ENCODE measurements at regions not wholly inside any gene's neighbourhood (a gene's known extent, or its start where the extent isn't known, plus 50 kb on each side); places are given as distances from the start of the nearest gene placed in this dataset.
A peak's percentile ranks its signal among the peaks of the same experiment; 100 is the strongest.

GRCh38 chr5:163574472-163575440 lies 69.3 kb downstream of the MAT2B start:
- no peaks in the 10 kb centered on the region for H4K20me1 ChIP-seq (replicated peaks; ENCODE audit: control insufficient read depth, extremely low read depth, insufficient read depth, low read length)
- H3K9me3 ChIP-seq (replicated peaks; ENCODE audit: control insufficient read depth, insufficient read depth, low read length): no peaks in the 10 kb centered on the region
- H3K4me1 ChIP-seq (ENCODE audit: control insufficient read depth, extremely low read depth, insufficient read depth, low read length): peaks cover 16% of the 10 kb centered on the region
- H3K36me3 ChIP-seq (ENCODE audit: control insufficient read depth in 2 of 2, extremely low read depth in 1 of 2, insufficient read depth in 2 of 2, low read length in 2 of 2): no peaks in the 10 kb centered on the region
- DNase-seq (ENCODE audit: low read depth, low spot score) (peak; percentile 57), FAIRE-seq (no peak)
- CTCF ChIA-PET: no interaction called here
- H3K27ac ChIP-seq (ENCODE audit: insufficient read depth, low read depth, low read length): no peak overlapping the region
- no peak overlapping the region for H3K4me2 ChIP-seq (ENCODE audit: insufficient read depth, low read length)
- no peaks in the 10 kb centered on the region for H3K27me3 ChIP-seq (ENCODE audit: control insufficient read depth in 2 of 2, insufficient read depth in 2 of 2, low read length in 2 of 2)
- dilution Hi-C loops (cut with MboI; ENCODE audit: extremely low pct_ligation_motif_present, low sequenced_read_pairs): no loop called here
- TF ChIP-seq GATA2 (IDR thresholded peaks at IDR 0.05; ENCODE audit: insufficient read depth, insufficient read length, low read depth, low read length): no peak
- no peak for TF ChIP-seq FOS (IDR thresholded peaks at IDR 0.05; ENCODE audit: borderline replicate concordance, insufficient read depth, low read length)
- H2AFZ ChIP-seq (ENCODE audit: low read depth, low read length): peak overlapping the region; percentile 51
- H3K9ac ChIP-seq (replicated peaks; ENCODE audit: extremely low read depth, insufficient read depth, low read length): no peak overlapping the region
- no peak overlapping the region for H3K4me3 ChIP-seq (replicated peaks in 1 of 3; ENCODE audit: insufficient read depth in 1 of 3, low read depth in 1 of 3, low read length in 3 of 3)
- no peaks in the 10 kb centered on the region for H3K79me2 ChIP-seq (ENCODE audit: control insufficient read depth, insufficient read depth, low read length)
- BruUV-seq (replicated peaks): no TSS peak
- POLR2A ChIA-PET: no interaction called here
- intact Hi-C loops (cut with micrococcal nuclease): no loop called here
- H3K9me1 ChIP-seq (replicated peaks; ENCODE audit: control insufficient read depth, extremely low read depth, insufficient read depth, low read length): no peaks in the 10 kb centered on the region

- dilution Hi-C loops (cut with MboI; ENCODE audit: extremely low pct_ligation_motif_present, low sequenced_read_pairs): no loop called here
- no peak for DNase-seq (ENCODE audit: low read depth, low spot score)
- no peaks in the 10 kb centered on the region for H3K9me1 ChIP-seq (replicated peaks; ENCODE audit: control insufficient read depth, extremely low read depth, insufficient read depth, low read length)
Measured at GRCh38 chr5:163578652-163579051, 73.2 kb downstream of the MAT2B start.

More at GRCh38 chr5:163578652-163579051, 73.2 kb downstream of the MAT2B start:
- Histone ChIP-seq H2AFZ (ENCODE audit: low read depth, low read length) (peak overlapping the region; percentile 7), H3K36me3 (ENCODE audit: control insufficient read depth in 2 of 2, extremely low read depth in 1 of 2, insufficient read depth in 2 of 2, low read length in 2 of 2) (no peaks in the 10 kb centered on the region), H3K27me3 (ENCODE audit: control insufficient read depth in 2 of 2, insufficient read depth in 2 of 2, low read length in 2 of 2) (no peaks in the 10 kb centered on the region), H3K27ac (ENCODE audit: insufficient read depth, low read depth, low read length) (no peak overlapping the region), H3K4me2 (ENCODE audit: insufficient read depth, low read length) (peak overlapping the region; percentile 30), H3K9me3 (replicated peaks; ENCODE audit: control insufficient read depth, insufficient read depth, low read length) (no peaks in the 10 kb centered on the region), H3K79me2 (ENCODE audit: control insufficient read depth, insufficient read depth, low read length) (no peaks in the 10 kb centered on the region), H3K9ac (replicated peaks; ENCODE audit: extremely low read depth, insufficient read depth, low read length) (no peak overlapping the region), H4K20me1 (replicated peaks; ENCODE audit: control insufficient read depth, extremely low read depth, insufficient read depth, low read length) (no peaks in the 10 kb centered on the region), H3K4me1 (ENCODE audit: control insufficient read depth, extremely low read depth, insufficient read depth, low read length) (peaks cover 13% of the 10 kb centered on the region), H3K4me3 (replicated peaks in 1 of 3; ENCODE audit: insufficient read depth in 1 of 3, low read depth in 1 of 3, low read length in 3 of 3) (no peak overlapping the region)
- intact Hi-C loops (cut with micrococcal nuclease): no loop called here
- POLR2A ChIA-PET: interaction anchor here (0.6 kb wide), 1 partner anchor 11 kb away, joined by 3 read pairs; no protein-coding TSS in a partner anchor
- no peak for FAIRE-seq
- CTCF ChIA-PET: interaction anchor here (0.7 to 1.0 kb wide), 4 partner anchors 14 to 926 kb away, joined by 3 read pairs; no protein-coding TSS in a partner anchor
- no peak for TF ChIP-seq MAX (IDR thresholded peaks at IDR 0.05; ENCODE audit: insufficient read depth, insufficient read length)
- no peak for TF ChIP-seq JUN (IDR thresholded peaks at IDR 0.05; ENCODE audit: borderline replicate concordance, insufficient read depth, insufficient read length, low read depth)
- TF ChIP-seq POLR2AphosphoS5 (IDR thresholded peaks at IDR 0.05; ENCODE audit: insufficient read depth, low read depth, low read length): no peak
- TF ChIP-seq EZH2 (IDR thresholded peaks at IDR 0.05; ENCODE audit: borderline replicate concordance, low read depth, low read length, severe bottlenecking): no peak
- TF ChIP-seq POLR2A (IDR thresholded peaks at IDR 0.05; ENCODE audit: low read depth, low read length): no peak
- BruUV-seq (replicated peaks): no TSS peak

Data from endothelial cell of umbilical vein (primary cell).